ENCODE measurements at regions not wholly inside any gene's neighbourhood (a gene's known extent, or its start where the extent isn't known, plus 50 kb on each side); places are given as distances from the start of the nearest gene placed in this dataset.
"Not testable (repeated sequence)": the region's sequence is repeated elsewhere in the genome, so short reads cannot be mapped to it uniquely, and the experiment has no call there.

DNA sequence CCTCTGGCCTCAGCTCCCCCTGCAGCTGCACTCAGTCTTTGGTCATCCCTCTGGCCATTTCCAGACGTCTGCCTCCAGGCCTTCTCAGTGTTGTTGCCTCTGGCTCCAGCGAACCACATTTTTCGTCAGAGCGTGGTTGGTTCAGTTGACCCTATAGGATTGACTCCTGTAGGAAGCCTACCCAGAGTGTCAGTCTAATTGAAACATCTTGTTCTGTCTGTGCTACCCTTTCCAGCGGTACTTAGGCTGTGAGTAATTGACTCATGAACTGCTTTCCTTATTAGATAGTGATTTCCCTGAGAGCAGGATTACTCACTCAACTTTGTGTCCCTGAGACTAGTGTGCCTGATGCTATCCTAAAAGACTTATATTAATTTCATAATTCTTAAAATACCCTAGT lies 373.2 kb downstream of the ATP23 start:
- no peak for DNase-seq

DNA sequence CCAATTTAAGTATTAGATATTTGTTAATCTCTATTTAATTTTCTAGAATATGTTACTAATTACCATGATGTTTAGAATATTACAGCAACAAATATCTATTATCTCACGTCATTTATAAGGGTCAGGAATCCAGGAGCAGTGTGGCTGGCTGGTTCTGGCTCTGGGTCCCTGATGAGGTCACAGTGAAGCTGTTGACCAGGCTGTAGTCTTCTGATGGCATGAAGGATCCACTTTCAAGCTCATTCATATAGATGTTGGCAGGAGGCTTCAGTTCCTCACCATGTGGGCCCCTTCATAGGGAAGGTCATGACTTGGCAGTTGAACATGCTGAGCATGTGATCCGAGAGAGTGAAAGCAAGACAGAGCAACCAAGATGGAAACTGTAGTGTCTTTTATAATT lies 375.6 kb downstream of the ATP23 start:
- no peak for DNase-seq

DNA sequence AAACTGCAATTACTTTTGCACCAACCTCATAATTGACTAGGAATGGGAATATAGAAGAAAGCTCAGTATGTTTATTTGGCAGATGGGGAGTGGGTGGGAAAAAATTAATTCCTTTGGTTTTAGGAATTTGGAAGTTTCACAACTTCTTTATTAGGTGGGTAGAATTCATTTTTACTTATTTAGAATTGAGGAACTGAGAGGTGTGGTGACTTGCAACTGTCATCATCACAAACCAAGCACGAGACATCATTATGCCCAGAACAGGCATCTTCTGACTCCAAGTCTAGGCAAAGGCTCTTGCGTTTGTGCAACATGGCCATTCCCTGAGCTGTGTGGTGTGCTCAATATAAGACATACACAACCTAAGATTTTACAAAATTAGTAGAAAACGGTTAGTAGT lies 380.0 kb downstream of the ATP23 start:
- no peak for DNase-seq

DNA sequence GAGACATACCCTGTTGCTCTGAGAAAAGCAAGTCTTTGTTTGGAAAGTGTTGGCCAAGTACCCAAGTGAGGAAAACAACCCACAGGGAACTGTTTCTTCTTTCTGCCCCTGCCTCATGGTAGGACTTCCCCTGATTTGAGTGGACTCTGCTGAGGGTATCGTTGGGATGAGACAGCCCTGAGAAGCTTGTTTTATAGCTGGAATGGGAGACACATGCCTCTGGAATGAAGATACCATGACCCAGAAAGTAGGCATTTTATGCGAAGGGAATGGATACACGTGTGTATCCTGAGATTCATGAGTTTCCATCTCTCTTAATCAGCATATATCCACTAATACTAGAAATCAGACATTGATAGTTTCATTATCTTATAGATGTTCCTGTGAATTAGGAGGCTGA lies 382.3 kb downstream of the ATP23 start:
- DNase-seq, result no peak

DNA sequence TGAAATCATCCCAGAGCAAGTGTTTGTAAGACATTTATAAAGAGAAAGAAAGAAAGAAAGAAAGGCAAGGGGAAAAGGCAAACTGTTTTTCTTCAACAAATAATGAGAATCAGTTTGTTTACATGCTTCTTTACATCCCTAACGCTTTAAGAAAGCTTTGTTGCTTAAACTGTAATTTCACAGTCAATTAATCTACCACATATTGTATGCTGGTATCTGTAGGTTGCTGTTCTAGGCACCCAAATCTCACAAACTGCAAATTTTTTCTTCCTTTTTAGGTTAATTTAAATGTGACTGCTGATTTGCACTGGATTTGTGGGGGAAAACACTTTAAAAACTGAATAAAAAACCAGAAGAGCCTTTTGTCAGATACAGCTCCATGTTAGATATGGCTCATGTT lies 384.2 kb downstream of the ATP23 start:
- no peak for DNase-seq

DNA sequence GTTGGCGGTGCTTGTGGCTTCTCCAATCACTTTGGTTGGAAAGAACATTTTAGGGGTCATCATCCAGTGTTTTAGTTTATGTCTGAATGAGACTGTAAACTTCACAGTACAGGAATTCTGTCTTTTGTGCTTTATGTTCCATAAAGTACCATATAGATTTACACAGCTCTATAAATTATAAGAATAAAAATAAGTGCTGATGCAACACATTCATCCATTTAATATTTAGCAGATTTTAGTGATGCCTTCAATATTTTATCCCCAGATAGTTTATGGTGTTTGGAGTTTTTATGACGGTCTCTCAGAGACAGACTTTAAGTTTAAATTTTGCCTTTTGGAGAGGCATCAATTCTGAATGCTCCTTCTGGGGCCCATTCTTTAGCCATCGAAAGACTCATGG lies 385.2 kb downstream of the ATP23 start:
- DNase-seq, result no peak

DNA sequence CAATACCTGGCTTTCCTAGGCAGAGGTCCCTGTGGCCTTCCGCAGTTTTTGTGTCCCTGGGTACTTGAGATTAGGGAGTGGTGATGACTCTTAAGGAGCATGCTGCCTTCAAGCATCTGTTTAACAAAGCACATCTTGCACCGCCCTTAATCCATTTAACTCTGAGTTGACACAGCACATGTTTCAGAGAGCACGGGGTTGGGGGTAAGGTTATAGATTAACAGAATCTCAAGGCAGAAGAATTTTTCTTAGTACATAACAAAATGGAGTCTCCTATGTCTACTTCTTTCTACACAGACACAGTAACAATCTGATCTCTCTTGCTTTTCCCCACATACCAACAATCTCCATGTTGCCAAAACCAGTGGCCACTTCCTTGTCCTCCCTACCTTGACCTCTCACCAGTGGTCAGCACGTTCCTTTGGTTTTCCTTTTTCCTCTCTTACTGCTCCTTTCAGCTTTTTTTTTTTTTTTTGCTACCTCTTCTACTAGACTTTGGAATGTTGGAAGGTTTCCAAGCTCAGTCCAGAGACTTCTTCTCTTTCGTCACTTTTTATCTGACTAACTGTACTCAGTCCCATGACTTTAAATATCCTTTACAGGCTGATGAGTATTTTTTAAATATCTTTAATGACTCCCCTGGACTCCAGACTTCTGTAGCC lies 395.3 kb downstream of the ATP23 start:
- DNase-seq, result not testable (repeated sequence)

DNA sequence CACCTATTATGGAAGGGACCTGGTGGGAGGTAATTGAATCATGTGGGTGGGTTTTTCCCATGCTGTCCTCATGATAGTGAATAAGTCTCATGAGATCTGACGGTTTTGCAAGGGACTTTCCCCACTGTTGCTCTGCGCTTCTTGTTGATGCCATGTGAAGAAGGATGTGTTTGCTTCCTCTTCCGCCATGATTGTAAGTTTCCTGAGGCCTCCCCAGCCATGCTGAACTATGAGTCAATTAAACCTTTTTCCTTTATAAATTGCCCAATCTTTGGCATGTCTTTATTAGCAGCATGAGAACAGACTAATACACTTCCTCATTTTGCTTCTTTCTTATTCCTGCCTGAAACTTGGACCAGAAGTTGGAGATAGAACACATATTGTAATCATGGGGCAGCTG lies 396.2 kb downstream of the ATP23 start:
- DNase-seq, result not testable (repeated sequence)

DNA sequence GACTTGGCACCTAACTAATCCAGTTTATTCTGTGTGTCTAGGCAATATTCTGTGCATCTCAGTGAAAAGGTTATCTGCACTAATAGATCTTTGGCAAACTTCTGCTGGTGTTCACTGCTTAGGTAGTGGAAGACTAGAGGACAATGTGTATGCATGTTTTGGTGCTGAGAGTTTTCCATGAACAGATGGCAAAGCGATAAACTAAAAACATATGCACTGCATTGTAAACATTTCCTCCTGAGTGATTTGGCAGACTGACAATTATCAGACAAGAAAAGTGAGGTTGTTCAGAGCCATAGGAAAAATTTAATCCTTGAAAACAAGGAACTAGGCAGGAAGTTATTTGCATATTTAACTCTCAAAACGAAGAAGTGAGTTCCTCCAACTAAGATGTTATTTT lies 400.4 kb downstream of the ATP23 start:
- no peak for DNase-seq

DNA sequence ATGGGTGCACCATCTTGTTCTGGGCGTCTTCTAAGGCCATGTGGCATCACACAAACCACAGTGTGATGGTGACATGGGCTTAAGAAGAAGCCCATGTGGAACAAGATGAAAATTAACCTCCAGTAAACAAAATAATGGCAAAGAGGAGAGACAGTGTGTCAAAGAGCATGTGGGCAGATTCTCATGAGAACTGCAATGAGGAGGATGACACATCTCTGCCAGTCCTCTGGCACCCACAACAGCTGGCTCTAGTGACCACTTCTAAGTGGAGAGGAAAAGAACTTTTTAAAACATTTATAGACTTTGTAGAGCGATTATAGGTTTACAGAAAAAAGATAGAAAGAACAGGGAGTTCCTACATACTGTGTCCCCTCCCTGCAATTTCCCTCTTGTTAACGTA lies 401.4 kb downstream of the ATP23 start:
- no peak for DNase-seq

DNA sequence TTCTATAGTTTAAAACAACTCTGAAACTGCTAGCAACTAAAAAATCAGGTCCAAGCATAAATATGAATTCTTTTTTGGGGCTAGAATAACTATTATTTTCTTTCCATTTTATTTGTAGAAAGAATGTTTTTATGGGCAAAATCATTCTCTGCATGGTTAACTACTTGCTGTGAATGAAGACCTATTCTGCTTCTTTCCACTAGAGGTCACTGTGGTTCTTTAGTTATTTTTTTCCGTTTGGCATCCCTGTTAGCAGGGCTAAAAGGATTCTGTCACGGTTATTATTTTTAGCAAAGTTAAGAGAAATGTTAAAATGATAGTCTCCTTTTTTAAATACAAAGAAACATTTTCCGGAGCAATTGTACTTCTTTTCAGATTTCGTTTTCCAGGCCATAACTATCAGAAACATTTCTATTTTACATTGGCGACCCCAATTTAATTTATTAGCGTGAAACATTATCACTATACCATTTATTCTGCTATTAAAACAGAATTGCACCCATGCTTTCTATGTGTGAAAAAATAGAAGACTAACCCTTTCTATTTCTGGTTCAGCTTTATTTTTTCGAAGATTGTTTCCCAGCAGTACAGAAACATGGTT lies 404.8 kb downstream of the ATP23 start:
- DNase-seq, result peak; percentile 44

DNA sequence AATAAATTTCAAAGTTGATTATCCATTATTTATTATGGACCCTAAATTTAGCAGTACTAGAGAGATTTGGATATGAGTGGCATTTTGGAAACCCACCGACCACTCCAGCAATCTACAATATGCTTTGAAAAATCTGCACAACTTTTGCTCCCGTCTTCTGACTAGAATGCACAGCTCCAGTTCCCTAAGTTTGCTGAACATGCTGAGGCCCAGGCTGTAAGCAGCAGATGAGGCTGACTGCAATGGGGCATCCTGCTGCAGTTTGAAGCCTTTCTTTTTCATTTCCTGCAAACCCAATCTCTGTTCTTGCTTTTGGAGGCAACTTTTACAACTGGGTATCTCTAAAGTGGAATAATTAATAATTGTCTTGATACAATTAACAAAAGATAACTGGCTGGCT lies 405.8 kb downstream of the ATP23 start:
- DNase-seq, result no peak

DNA sequence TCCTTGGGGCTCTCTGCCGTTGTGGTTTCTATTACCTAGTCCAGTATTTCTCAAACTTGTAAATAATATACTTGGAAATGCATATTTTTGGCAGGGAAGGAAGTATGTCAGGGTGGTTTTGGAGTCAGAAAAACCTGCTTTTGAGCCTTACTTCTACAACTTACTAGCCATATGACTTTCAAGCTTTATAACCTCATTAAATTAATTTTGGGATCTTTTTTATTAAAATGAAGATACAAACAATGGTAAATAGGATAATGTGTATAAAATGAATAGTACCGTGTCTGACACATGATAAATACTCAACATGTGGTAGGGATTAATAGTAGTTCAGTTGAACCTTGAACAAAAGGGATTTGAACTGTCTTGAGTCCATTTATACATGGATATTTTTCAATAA lies 406.3 kb downstream of the ATP23 start:
- no peak for DNase-seq

DNA sequence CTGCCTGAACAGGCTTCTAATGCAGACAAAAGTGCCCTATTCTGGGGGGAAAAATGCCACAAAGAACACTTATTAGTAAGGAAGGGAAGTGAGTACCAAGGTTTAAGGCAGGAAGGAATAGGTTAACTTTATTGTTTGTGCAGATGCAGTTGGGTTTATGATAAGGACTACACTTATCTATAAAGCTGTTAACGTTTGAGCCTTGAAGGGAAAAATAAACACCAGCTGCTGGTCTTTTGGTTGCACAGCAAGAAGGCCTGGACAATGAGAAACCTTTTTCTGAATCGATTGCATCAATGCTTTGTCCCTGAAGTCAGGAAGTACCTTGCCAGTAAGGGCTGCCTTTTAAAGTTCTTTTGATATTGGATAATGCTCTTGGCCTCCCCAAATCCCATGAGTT lies 407.8 kb downstream of the ATP23 start:
- DNase-seq, result no peak

DNA sequence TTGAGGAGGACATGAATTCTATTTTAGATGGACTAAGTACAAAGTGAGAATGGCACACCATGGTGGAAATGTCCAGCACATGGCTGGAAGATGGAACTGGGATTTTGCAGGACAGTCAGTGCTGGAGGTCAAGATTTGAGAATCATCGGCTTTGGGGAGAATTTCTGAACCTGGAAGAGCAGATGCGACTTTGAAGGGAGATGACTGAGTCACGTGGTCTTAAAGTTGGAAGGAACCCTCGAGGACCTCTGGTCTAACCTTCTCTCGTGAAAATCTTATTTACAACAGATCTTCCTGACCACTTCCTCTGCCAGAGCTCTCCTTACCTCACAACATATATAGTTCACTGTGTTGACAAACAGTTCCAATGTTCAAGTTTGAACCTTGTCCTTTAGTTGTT lies 415.4 kb downstream of the ATP23 start:
- no peak for DNase-seq

DNA sequence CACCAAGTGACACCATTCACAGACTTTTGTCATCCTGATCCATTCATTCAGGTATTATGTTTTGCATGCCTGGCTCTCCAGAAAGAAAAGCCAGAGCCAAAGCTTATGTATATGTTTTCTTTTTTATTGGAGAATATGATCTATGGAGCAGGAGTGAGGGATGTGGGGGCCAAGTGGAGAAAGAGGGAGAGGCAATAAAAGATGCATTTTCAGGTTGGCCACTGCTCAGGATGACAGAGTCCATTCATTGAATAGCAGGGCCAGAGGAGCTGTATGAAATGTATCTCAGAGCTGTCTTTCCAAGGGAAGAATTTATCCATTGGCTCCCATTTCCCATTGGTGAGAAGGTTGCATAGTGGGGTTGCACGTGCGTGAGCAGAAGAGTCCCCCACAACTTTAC lies 416.1 kb downstream of the ATP23 start:
- DNase-seq, result no peak

DNA sequence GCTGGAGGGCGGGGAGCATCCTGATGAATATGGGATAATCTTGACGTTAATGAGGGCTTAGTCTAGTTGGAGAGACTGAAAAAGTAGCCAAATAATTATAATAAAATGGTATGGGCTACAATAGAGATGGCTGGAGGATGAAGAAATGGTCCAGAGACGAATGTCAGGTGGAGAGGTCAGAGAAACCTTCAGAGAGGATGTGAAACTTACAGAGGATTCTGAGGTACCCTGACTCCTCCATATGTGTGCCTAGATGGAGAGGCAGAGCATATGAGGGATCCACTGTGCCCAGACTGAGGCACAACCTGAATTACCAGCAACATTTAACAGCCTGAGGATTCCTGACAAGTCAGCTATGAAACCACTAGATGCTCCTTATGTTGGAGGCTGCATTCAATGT lies 417.0 kb downstream of the ATP23 start:
- no peak for DNase-seq

DNA sequence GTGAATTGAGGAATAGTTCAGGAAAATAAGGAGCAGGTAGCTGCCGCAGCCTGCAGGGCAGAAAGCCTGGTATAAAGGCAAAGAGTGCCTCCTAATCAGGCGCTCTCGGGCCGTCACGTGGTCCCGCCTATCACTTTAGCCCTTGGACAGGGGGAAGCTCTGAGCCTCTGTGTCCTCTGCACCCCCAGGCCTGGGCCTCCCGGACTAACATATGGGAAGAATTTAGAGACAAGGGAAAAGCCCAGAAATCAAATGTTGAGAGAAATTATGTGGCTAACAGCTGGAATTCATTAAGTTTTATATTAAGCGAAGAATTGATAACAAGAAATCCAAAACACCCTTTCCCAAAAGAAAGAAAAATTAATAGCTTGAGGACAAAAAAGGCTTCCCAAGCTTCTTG lies 417.7 kb downstream of the ATP23 start:
- DNase-seq, result peak; percentile 34

DNA sequence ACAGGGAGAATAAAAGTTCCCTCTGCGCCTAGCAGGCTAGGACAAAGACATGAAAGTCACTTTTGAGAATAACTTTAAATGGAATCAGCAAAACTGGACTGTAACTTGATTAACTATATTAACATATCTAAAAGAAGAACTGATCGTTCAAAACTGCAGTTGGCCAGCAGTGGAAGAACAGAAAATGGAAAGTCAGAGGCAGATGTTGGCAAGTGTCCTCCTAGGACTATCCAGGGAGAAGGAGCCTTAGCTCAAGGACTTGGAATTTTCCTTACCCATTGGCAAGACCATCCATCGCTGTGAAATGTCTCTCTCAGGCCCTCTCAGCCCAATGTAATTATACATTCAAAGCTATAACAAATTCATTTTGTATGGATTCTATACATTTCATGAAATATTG lies 419.7 kb downstream of the ATP23 start:
- DNase-seq, result no peak

DNA sequence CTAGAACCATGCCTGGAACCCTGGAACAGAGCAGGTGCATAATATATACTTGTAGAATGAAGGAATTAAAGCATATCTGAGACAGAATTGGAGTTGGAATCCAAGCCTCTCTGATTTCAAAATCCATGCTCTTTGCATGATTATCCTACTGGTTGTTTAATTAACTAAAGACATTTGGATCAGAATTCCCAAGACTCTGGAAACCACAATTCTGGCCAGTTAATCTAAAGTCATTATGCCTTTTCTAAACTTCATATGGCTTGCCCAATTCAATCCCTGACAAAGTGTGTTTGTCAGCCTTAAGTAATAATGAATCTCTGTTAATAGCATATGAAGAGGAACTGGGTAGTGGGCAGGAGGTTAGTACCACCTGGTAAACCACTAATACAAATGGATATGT lies 422.6 kb downstream of the ATP23 start:
- no peak for DNase-seq

DNA sequence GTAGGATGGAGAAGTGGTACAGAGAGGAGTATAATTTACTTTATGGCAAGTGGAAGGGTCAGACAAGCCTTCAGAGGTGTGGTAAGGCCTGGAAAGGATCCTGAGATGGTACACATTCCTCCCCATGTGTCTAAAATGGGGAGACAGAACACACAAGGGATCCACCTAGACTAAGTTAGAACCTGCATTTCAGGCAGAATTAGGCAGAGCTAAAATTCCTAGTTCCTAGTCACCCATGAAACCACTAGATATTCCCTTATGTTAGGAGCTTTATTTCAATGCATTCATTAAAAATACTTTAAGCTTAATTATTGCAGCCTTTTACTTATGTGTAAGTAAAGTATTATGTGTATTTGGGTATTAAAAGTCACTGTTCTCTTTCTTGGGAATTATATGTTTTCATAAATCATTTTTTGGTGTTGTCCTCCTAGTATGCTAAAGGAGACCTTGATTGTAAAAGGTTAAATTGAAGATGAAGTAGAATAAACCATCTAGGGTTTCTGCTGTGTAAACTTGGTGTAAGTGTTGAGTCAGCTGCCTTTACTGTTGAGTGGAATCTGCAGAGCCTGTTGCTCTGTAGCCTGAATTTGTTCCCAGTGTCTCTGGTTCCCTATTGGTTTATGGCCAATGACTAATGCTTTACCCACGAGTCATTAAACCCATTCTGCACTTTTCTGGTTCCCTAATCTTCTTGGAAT lies 423.2 kb downstream of the ATP23 start:
- DNase-seq, result peak; percentile 92

DNA sequence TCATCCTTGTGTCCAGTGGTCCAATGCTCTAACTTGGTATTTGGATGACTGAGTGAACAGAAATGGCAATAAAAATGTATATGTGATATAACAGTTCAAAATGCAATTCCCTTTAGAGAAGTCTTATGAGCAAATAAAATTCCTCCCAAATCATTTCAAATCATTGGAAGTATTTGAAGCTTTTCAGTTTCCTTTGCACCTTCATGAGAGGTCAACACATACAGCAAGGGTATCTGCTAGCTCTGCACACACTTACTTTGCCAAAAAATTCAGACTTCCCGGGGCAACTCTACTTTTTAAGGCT lies 423.7 kb downstream of the ATP23 start:
- no peak for DNase-seq

DNA sequence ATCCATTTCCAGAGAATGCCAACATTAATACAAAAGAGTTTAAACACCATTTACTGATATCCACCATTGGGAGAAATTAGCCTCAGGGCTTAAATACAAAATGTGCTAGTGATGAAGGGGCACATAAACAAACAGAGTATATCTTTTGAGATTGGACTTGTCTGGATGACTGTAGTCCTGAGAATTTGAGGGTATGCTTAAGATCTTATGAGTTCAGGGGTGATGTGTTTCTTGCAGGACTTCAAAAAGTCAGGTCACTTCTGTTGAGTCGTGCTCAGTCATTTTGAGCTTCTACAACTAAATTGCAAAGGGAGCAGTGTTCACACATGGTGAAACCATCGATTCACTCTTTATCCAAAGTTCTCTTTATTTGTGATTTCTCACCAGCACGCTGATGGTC lies 425.7 kb downstream of the ATP23 start:
- no peak for DNase-seq

DNA sequence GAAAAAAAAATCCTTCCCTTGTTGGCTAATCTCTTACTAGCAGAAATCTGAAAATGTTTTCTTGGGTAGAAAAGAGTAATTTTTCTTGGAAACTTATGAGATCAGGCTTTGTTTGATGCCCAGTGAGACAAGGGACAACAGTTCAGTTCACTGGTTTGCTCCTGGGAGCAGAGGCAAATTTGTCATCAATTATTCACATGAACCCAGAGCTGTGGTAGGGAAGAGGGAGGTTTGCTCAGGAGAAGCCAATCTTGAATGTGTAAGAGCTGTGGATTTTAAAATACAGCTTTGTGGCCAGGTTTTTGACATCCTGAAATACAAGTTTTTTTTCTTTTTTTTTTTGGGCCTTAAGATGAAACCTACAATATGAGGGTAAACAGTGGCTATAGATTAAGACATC lies 426.6 kb downstream of the ATP23 start:
- DNase-seq, result no peak

DNA sequence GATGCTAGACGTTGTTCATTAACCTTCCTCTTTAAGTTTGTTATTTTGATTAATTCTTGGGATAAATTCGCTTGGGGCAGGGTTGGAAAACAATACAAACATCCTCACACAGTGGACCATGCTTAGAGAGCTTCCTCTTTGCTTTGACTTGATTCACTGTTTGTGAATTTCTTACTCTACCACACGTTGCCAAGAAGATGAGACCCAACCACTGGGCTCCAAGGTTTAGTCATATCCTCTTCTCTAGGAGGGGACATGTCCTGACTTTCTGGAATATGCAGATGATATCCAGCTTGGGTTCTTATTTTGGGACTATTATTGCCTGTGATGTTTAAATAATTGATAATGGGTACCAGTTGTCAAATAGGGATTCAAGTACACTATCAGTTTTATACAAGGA lies 428.2 kb downstream of the ATP23 start:
- DNase-seq, result no peak

Data from amniotic stem cell (primary cell).